ENCODE measurements at regions not wholly inside any gene's neighbourhood (a gene's known extent, or its start where the extent isn't known, plus 50 kb on each side); places are given as distances from the start of the nearest gene placed in this dataset.

DNA sequence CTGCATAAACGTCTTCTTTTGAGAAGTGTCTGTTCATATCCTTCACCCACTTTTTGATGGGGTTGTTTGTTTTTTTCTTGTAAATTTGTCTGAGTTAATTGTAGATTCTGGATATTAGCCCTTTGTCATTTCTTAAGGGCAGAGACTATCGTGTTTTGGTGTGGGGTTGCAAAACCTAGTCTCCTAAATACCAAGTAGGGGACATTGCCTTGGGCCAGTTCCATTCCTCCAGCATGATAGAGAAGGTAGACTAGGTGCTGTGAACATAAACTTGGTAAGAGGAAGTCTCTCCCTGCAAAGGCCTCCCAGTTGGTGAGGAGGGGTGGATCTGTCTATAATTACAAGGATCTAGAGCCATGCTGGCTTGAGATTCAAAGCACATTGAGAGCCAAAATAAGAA lies 390.7 kb downstream of the VRK1 start:
- no peak for DNase-seq

DNA sequence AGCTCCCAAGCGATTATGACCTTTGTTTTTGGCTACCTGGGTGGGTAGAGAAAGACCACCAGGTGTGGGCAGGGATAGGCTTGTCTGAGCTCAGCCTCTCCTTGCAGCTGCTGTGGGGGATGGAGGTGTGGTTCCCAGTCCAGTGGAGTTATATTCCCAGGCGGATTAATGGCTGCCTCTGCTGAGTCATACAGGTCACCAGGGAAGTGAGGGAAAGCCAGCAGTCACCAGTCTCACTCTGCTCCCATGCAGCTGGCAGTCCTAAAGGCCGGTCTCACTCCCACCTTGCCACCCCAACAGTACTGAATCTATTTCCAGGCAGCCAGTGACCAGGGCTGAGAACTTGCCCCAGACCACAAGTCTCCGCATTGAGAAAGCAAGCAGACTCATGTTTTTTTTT lies 399.2 kb downstream of the VRK1 start:
- no peak for DNase-seq

DNA sequence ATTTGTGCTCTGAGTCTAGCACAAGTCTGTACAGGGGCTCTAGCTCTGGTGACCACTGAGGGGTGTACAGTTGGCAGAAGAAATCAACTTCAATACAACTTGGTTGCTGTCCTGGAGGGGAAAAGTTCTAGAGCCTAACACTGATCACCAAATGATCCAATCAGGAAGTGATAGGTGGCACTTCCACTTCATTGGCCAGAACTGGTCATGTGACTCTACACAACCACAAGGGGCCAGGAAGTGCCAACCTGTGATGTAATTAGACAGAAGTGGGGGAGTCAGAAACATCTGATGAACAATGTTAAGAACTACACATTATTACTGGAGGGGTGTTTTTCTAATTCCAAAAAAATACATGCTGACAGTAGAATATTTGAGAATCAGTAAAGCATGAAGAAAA lies 401.6 kb downstream of the VRK1 start:
- DNase-seq = no peak

DNA sequence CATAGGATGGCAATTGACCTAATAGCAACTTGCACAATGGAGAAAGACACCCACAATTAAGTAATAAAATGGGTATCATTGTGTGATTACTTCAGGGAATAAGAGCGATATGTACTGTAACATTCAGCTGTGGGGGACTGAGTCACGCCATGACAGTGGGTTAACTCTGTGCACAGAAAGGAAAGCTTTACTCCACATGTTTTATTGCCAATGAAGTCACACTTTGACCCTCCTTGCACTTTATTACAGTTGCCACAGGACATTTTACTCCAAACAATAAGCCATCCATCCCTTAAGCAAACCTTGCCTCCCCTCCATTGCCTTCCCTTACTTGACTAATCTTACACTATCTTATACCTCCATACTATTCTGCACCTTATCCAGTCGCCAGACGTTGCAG lies 403.1 kb downstream of the VRK1 start:
- DNase-seq = no peak

DNA sequence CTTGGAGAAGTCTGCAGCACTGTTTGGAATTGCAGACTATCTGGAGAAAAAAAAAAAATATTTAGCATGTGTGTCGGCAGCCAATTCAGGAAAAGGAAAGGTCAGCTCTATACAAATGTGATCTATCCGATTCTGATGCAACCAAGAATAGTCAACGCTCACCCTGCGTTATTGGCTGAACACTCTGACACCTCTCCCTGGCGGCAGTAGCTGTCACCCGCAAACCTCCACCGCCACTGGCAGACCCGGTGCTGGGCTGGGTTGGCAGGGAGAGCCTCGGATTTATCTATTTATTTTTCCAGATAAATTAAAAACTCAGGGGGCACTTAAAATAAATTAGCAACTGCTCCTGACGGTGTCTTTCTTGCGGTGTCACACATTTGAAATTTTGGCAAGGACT lies 409.7 kb downstream of the VRK1 start:
- peak in 1 of 56 donors; percentile 20 for DNase-seq

DNA sequence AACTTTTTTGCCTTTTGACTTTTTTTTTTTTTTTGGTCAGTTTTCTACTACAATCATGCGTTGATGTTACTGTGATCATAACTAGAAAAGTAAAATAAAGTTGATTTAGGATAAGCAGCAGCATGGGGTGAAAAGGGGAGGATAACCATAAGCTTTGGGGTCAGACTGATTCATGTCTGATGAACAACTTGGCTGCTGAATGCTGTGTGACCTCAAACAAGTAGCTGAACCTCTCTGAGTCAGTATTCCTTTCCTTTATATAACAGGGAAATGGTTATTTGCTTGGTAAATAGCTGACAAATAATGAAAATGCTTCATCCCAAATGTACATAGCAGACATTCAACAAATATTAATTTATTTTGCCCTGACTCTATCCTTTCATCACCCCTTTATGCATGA lies 413.0 kb downstream of the VRK1 start:
- DNase-seq = no peak

DNA sequence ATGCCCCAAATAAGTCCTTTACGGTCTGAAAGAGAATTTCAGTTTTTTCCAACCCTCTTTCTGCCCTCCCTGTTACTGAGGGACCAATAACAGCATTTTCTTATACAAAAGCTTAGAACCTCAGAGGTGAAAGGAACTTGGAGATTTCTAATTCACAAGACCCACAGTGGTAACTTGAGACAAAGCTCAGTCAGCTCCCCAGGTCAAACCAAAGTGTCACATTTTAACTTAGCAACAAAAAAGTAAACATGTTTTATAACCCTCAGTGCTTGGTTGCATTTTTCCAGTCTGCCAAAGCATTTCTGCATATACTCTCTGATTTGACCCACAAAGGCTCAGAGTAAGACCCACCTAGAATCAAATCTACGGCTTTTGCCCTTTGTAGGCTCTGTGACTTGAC lies 415.2 kb downstream of the VRK1 start:
- DNase-seq = no peak

DNA sequence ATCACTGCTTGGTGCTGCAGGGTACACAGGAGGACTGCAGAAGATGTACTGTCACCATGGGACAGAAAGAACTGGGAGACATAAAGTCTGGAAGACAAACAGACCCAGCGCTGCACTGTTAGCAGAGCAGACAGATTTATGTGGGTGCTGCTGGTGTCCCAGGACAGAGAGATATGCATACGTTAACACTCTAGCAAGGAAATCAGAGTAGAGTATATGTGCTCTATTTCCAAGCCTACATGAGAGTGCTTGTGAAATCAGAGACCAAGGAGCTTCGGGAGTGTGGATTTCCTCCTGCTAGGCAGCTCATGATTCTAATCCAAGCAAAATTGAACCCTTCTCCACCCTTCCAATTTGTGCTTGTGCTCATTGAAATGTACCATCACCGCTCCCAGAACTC lies 416.5 kb downstream of the VRK1 start:
- no peak for DNase-seq

- DNase-seq = no peak
Observed at GRCh38 chr14:97215263-97215969, 418.2 kb downstream of the VRK1 start.

DNA sequence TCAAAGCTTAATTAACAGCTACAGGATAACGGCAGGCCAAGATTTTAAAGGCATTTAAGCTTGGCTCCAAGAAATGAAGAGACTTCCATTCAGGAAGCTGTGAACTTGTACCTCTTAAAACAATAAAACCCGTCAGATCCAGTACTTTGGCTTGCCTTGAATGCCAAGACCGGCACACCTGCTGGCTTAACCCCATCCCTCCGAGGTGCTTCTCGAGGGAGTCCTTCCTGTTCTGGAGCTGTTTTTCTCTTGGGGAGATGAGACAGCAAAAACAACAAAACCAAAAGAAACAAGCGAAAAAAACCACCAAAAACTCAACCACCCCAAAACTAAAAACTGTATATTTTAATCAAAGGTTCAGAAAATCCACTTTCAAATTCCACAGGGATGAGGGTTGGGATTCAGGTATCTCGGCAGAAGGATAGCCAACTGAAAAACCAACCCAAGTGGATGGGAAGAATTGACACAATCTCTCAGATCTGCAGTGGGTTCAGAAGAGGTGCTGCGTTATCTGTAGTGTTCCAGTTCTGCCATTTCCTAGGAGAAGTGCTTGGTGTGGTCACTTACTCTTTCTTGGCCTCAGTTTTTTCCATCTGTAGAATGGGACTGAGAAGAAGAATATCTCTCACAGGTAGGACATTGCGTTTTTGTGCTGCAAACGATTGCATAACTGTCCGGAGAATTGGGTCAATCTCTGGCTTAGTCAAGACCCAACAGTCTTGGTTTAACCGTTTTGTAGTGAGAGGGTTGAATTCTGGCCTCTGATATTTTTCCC lies 420.1 kb downstream of the VRK1 start:
- no peak for DNase-seq

DNA sequence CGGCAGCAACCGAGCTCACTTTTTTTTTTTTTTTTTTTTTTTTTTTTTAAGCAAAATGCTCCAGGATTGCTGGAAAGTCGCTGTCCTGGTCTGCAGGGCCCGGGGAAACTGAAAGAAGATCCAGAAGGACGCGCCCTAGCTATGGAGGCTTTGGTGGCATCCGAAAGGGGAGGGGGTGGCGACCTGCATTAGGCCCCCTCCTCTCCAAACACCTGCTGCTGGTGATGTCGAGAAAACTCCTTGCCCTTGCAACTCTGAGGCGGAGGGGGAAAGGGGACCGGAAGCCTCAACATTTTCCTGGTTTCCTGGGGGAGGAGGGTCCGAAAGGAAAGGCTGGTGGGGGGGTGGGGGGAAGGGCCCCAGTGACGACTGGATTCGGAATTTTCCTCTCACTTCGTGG lies 421.1 kb downstream of the VRK1 start:
- no peak for DNase-seq

DNA sequence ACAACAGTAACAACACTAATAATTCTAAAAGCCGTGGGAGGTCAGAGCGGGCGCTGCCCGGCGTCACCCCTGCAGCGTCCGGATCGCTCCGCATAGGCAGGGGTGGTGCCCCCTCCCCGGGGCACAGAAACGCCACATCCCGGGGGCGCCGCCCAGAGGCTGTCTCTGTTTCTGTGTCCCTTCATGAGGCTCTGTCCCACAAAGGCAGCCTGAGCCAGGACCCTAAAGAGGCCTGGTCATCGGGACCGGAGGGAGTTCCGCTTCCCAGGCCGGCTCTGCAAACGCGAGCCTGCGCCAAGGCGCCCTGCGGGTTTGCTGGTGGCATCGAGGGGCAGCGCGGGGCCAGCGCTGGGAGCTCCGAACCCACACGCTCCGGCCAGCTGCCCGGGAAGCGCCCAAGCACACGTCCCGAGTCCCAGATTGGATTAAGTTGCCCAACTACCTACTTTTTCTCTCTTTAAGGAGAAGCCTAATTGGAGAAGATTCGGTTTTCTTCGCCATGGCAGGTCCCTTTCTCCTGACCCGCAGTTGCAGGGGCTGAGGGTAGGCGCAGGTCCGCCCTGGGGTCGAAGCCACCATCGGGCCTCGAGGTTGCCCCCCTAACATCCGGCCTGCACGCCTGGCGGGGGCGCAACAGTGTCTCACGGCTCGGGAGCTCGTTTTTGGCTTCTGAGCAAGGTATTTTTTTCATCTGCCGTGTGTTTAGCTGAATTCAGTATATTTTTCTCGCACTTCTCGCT lies 421.7 kb downstream of the VRK1 start:
- DNase-seq = peak in 18 of 56 donors; percentile 3 to 47 (median 16)

GRCh38 chr14:97219431-97220017 lies 422.3 kb downstream of the VRK1 start:
- peak in 2 of 56 donors; percentile 8 to 23 for DNase-seq

DNA sequence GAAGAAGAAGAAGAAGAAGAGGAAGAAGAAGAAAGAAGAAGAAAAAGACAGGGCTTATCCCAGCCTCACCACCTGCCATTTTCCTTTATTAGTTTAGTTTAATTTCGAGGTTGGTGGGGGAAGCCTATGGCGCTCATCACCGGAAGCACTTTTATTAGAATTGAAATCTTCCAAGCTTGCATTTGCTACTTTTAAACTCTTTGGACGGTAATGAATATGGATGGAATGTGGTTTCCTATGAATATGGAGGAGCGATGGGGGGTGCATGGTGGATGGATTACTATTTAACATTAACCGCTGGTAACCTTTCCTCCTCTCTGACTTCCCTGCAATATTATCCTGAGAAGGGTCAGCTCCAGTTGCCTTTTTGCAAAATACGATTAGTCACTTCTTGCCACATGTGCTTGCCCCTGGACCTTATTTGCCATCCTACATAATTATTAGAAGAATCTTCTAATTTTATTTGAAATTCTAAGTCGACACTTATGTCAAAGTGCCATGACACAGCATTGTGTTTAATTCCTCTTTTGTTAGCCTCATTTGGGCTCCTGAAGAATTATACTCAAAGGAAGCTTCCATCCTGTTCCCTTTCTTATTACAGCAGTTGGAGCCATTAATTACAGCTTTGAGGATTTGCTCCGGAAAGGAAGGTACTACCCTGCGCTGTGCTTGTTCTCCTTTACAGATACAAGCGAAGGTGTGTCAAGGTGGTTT lies 424.5 kb downstream of the VRK1 start:
- no peak for DNase-seq

DNA sequence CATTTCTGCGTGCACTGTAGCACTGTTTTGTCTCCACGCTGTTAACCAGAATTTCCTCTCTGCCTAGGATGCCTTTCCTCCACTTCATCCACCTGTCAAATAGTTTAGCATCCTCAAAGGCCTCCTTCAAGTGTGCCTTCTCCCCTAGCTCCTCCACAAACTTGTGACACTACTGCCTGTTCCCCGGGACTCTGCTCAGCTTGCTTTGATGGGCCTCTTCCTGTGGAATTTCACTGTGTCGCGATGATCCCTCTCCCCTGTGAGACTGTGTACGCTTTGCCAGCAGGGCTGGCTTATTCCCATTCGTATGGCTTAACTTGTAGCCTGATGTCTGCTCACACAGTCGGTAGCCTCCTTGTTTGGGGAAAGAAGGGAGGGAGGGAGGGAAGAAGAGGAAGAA lies 426.8 kb downstream of the VRK1 start:
- DNase-seq = no peak

DNA sequence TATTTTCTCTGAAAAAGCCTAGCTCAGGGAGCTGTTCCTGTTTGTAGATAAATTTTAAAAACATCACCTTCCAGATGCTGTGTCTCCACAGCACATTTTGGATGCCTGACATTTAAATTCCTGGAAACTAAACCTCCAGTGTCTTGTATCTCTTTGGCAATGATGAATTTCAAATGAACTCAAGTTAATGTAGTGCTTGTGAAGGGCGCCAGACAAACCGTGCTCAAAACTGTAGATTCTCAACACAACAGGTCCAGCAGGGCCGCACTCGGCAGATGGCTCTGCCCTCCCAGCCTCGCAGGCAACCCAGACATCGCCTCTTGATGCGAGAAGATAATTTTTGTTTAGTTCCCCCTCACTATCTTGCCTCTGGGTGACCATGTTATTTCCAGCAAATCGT lies 432.9 kb downstream of the VRK1 start:
- DNase-seq = no peak

DNA sequence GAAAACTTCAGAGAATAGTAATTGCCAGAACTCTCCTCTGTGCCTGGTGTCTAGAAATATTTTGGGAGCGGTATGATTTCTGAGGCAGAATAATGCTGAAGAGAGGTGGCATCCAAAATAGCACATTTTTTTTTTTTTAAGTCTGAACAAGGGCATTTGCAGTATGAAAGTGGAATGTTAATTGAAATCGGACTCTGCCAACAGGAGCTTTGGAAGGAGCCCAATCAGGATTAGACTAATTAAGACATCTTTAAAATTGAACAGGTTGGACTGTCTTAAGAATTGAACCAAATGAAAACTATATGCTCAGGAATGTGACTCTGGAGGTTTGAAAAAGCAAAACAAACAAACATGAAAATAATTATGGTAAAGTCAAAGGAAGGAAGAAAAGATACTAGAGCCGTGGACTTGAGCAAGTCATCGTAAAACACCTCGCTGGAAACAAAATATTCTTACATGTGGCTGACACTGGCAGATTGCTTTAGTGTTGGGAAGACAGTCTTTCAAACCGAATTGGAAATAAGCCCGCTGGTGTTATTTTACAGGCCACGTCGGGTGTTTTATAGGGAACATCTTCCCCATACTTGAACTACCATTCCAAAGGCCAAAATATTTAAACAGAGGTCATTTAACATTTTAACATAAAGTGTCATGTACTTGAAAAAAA lies 436.3 kb downstream of the VRK1 start:
- no peak for DNase-seq

- no peak for DNase-seq
Observed at GRCh38 chr14:97246648-97247047, 449.5 kb downstream of the VRK1 start.

DNA sequence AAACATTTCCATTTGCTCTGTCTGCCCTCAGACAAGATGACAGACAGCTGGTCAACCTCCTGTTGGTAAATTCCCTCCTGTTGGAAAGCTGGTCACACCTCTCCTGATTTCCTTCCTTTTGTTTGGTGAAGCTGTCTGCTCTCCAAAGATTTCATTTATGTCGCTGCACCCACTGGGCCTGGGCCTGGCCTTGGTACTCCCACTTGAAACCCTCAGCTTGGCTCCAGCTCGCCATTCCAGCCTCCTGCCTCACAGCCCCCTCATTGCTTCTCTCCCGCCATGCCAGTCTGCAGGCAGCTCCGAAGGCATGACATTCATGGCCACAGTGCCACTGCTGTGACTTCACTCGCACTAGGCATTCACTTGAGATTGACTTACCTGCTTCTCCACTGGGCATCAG lies 451.8 kb downstream of the VRK1 start:
- no peak for DNase-seq

DNA sequence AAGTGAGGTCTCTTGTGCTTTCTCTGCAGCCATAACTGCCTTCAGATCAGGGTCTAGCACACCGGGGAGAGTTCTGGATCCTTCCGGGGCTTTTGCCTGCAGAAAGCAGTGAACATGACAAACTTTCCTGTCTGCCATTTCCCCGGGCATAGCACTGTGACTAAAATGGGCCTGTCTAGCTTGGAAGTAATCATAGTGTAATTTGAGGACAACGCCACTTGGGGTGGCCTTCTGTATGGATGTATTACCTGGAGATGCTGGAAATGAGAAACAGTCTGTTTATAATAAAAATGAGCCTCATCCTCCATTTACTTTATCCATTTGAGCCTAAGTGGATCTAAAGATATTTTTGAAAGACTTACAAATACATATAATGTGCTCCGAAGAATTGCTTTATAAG lies 453.7 kb downstream of the VRK1 start:
- DNase-seq = no peak

All from nucleus accumbens (tissue), 56 donors.